ENCODE measurements at regions not wholly inside any gene's neighbourhood (a gene's known extent, or its start where the extent isn't known, plus 50 kb on each side); places are given as distances from the start of the nearest gene placed in this dataset.
"Not testable (repeated sequence)": the region's sequence is repeated elsewhere in the genome, so short reads cannot be mapped to it uniquely, and the experiment has no call there.

GRCh38 chr22:26835929-26836528, 178.6 kb downstream of the MIAT start:
- FAIRE-seq = peak; percentile 33
- peak; percentile 18 for DNase-seq (ENCODE audit: insufficient read length, low spot score)
- no peak for TF ChIP-seq POLR2A (IDR thresholded peaks at IDR 0.05; ENCODE audit: low read depth, low read length)

DNA sequence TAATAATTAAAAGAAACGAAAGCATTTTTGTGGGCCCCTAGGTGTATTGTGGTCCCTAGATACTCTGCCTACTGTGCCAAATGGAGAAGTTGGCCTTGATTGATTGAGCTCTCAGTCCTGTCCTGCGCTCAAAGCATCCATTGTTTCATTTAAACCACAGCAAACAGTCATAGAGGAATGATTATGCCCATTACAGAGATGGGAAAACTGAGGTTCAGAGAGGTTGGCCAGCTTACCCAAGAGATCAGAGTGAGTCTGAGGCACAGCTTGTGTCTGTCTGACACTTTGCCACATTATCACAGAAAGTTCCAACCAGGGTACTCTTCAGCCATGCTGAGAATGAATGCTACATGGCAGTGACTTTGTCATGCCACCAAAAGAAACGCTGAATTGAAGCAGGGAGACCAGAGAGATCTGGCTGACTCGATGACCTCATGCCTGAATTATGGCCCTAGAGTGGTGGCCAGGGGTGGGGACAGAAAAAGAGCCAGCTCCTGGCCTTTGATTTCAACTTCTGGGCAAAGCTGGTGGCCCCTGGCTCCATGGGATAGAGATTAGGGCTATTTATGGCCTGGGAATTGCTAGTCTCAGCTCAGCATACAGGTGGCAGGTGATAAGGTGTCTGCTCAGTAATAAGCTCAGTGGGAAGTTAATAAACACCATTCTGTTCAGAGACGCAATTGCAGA, 180.5 kb downstream of the MIAT start:
- no peak for FAIRE-seq

GRCh38 chr22:26838471-26838825, 181.1 kb downstream of the MIAT start:
- DNase-seq (ENCODE audit: insufficient read length, low spot score) (no peak), FAIRE-seq (no peak)
- TF ChIP-seq POLR2A (IDR thresholded peaks at IDR 0.05; ENCODE audit: low read depth, low read length) = no peak

More for the DNA sequence above, 180.5 kb downstream of the MIAT start:
- DNase-seq (ENCODE audit: insufficient read length, low spot score) = no peak
- TF ChIP-seq POLR2A (IDR thresholded peaks at IDR 0.05; ENCODE audit: low read depth, low read length) = no peak

- DNase-seq (ENCODE audit: insufficient read length, low spot score) (no peak), FAIRE-seq (no peak)
- no peak for TF ChIP-seq POLR2A (IDR thresholded peaks at IDR 0.05; ENCODE audit: low read depth, low read length)
Measured at GRCh38 chr22:26839216-26839615, 181.8 kb downstream of the MIAT start.

DNA sequence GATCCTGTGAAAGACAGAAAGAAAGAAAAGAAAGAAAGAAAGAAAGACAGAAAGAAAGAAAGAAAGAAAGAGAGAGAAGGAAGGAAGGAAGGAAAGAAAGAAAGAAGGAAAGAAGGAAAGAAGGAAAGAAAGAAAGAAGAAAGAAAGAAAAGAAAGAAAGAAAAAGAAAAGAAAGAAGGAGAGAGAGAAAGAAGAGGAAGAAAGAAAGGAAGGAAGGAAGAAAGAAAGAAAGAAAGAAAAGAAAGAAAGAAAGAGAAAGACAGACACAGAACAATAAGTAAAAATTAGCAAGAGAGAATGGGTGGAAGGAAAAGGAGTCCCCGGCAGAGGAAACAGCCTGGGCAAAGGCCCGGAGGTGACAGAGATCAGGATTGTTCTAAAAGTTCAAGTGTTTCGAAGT, 183.4 kb downstream of the MIAT start:
- not testable (repeated sequence) for DNase-seq (ENCODE audit: insufficient read length, low spot score); FAIRE-seq

DNA sequence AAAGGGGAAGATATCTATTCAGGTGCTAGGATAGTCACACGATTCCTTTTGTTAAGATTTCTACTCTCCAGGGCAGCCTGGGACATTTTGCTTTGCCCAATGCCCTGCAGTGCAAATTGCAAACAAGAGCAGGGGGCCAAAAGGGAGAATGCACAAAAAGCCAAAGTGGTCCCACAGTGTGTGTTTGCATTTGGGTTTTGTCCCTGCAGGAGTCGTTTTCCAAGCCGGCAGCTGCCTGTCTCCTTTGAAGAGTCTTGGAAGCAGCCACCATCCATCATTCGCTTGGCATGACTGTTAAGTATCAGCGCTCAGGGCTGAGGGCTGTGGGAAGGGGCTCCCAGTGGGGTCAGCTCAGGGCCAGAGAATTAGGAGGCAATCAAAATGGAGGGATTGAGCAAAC, 184.7 kb downstream of the MIAT start:
- DNase-seq (ENCODE audit: insufficient read length, low spot score) = no peak
- TF ChIP-seq POLR2A (IDR thresholded peaks at IDR 0.05; ENCODE audit: low read depth, low read length) = no peak
- FAIRE-seq = no peak

- DNase-seq (ENCODE audit: insufficient read length, low spot score) = no peak
- FAIRE-seq = no peak
- no peak for TF ChIP-seq POLR2A (IDR thresholded peaks at IDR 0.05; ENCODE audit: low read depth, low read length)
Measured at GRCh38 chr22:26845021-26845743, 187.8 kb downstream of the MIAT start.

DNA sequence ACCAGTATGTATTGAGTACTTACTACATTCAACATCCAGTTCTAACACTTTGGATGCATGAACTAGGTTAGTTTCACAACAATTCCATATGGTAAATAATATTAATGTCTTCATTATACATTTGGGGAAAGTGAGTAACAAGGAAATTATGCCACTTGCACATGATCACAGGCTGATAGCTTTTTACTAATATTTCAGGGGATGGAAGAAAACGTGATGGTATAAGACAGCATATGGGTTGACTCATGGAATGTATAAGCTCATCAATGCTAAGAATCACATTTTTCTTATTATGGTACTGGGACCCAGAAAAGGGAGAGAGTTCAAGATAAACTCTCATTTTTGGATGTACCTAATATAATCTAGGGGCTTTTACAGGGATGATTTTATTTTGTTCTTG, 188.7 kb downstream of the MIAT start:
- no peak for TF ChIP-seq POLR2A (IDR thresholded peaks at IDR 0.05; ENCODE audit: low read depth, low read length)
- DNase-seq (ENCODE audit: insufficient read length, low spot score) (no peak), FAIRE-seq (no peak)

DNA sequence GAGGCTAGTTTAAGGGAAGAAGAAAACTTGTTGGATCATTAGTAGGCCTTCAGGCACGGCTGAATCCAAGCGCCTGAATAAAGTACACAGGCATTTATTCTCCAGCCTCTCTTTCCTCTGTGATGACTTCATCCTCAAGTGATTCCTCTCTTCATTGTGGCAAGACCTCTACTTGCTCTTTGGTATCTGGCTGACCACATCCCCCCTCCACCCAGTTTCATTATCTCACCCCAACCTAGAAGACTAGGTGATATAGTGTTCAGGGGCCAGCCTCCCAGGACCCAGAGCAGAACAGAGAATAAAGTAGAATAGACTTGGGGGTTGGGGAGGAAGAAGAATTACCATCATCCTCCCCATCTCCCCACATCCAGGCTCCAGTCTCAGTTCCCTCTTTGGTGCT, 189.3 kb downstream of the MIAT start:
- no peak for DNase-seq (ENCODE audit: insufficient read length, low spot score)
- no peak for TF ChIP-seq POLR2A (IDR thresholded peaks at IDR 0.05; ENCODE audit: low read depth, low read length)
- no peak for FAIRE-seq

GRCh38 chr22:26847046-26847445, 189.7 kb downstream of the MIAT start:
- DNase-seq (ENCODE audit: insufficient read length, low spot score) (no peak), FAIRE-seq (no peak)
- no peak for TF ChIP-seq POLR2A (IDR thresholded peaks at IDR 0.05; ENCODE audit: low read depth, low read length)

DNA sequence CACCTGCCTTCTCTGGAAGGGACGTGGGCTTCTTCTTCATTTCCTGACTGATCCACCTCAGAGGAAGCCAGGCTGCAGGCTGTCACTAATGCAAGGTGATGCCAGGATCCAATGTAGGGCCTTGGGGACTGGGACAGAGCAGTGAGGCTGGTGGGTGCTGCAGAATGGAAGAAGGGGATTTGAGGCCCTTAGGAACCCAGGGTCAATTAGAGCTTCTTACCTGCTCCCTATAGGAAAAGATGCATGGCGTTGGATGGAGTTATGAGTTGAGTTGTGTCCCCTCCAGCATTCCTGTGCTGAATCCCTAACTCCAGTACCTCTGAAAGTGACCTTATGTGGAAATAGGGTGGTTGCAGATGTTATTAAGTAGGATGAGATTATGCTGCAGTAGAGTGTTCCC, 190.4 kb downstream of the MIAT start:
- FAIRE-seq (no peak), DNase-seq (ENCODE audit: insufficient read length, low spot score) (no peak)
- no peak for TF ChIP-seq POLR2A (IDR thresholded peaks at IDR 0.05; ENCODE audit: low read depth, low read length)

DNA sequence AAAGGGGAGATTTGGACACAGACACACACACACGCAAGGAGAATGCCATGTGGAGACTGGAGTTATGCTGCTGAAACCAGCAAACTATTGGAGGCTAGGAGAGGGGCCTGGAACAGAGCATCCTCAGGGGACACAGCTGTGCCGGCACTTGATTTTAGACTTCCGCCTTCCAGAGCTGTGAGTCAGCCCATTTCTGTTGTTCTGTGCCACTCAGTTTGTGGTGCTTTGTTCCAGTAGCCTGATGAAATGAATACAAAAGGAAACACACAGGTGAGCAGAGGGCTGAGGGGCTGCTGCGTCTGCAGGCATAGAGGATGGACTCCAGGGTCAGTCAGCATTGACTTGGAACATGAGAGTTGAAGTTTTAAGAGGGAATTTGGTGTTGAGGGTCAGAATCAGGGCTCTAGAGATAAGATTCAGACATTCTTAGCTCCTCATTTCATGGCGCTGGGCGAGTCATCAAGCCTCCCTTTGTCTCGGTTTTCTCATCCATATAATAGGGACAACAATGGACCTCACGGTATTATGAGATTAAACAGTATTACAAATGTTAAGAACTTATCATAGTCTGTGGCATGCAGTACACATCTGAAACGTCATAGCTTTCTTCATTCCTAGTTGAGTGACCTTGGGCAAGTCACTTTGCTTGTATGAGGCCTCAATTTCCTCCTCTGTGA, 191.0 kb downstream of the MIAT start:
- no peak for TF ChIP-seq POLR2A (IDR thresholded peaks at IDR 0.05; ENCODE audit: low read depth, low read length)
- FAIRE-seq = no peak
- DNase-seq (ENCODE audit: insufficient read length, low spot score) = peak; percentile 12

DNA sequence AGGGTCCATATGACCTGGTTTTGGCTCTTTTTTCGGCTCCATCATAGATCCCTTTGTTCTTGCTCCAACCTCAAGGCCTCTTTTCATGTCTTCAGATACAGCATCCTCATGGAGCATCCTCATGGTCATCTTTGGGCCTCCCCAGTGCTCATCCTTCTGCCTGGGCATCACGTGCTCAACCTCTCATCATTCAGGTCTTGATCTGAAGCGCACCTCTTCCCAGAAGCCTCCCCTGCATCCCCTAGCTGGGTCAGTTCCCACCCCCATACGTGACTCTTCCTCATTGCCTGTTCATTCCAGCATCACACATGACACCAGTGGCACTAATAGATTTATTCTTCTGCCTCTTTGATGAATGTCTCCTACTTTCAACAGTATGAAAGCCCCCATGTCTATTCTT, 192.2 kb downstream of the MIAT start:
- no peak for FAIRE-seq
- no peak for DNase-seq (ENCODE audit: insufficient read length, low spot score)
- TF ChIP-seq POLR2A (IDR thresholded peaks at IDR 0.05; ENCODE audit: low read depth, low read length) = no peak

GRCh38 chr22:26851125-26851524, 193.7 kb downstream of the MIAT start:
- FAIRE-seq = no peak
- no peak for DNase-seq (ENCODE audit: insufficient read length, low spot score)
- TF ChIP-seq POLR2A (IDR thresholded peaks at IDR 0.05; ENCODE audit: low read depth, low read length) = no peak
